HEK293 (cell line): ENCODE measurements at regions not wholly inside any gene's neighbourhood (a gene's known extent, or its start where the extent isn't known, plus 50 kb on each side); places are given as distances from the start of the nearest gene placed in this dataset.

Source experiments
- CTCF ChIA-PET: fragments of 350-600 bp; formaldehyde crosslinking; extraction: SDS; loops from one replicate; lab custom pipeline; 2021; ENCODE audit warnings: antibody characterized with exemption; lab: Yijun Ruan, JAX
- POLR2A ChIA-PET: fragments of 300-600 bp; formaldehyde crosslinking; extraction: SDS; loops from one replicate; lab custom pipeline; 2020; ENCODE audit warnings: antibody characterized with exemption, inconsistent platforms; lab: Yijun Ruan, JAX
- H3K27ac ChIP-seq: fragments of 200-500 bp; sonication (Bioruptor generic); 2 replicates; pipeline ENCODE4 v1.5.1; 2014; ENCODE audit warnings: low read depth, low read length, control low read depth, inconsistent platforms; ENCODE audit errors: extremely low read depth
- H3K36me3 ChIP-seq, 2 experiments: fragments of 200-500 bp in 1 of 2; sonication (Bioruptor generic) in 1 of 2; 1 replicate in 1 of 2; 2 replicates in 1 of 2; pipeline ENCODE4 v1.5.1; 2014 to 2017; ENCODE audit warnings: inconsistent platforms in 2 of 2, low read length in 2 of 2; ENCODE audit not compliant: control insufficient read depth in 2 of 2, insufficient read depth in 1 of 2
- H3K4me1 ChIP-seq: fragments of 200-500 bp; sonication (Bioruptor generic); 2 replicates; pipeline ENCODE4 v1.5.1; 2014; ENCODE audit warnings: mild to moderate bottlenecking, low read length, inconsistent platforms; ENCODE audit not compliant: control insufficient read depth, insufficient read depth
- H3K4me3 ChIP-seq: 2 replicates; pipeline ENCODE4 v1.5.1; 2011; ENCODE audit warnings: low read depth, mild to moderate bottlenecking, control low read depth, low read length, moderate library complexity
- H3K9me3 ChIP-seq: fragments of 200-500 bp; sonication (Bioruptor generic); 2 replicates; pipeline ENCODE4 v1.5.1; 2014; ENCODE audit warnings: low read depth, low read length, inconsistent platforms; ENCODE audit not compliant: control insufficient read depth, insufficient read depth
- HOXC10 ChIP-seq: sonication (generic); formaldehyde crosslinking; IDR thresholded peaks from 2 replicates; pipeline ENCODE4 v1.8.1; 2023; ENCODE audit warnings: mild to moderate bottlenecking, missing genetic modification reagents
- MYNN ChIP-seq: fragments of 450-650 bp; formaldehyde crosslinking; IDR thresholded peaks from 2 replicates; pipeline ENCODE4 v1.5.1; 2016; ENCODE audit warnings: missing biosample characterization, missing genetic modification characterization, borderline replicate concordance
- SP3 ChIP-seq: fragments of 450-650 bp; formaldehyde crosslinking; IDR thresholded peaks from 2 replicates; pipeline ENCODE4 v1.5.1; 2016; ENCODE audit warnings: missing biosample characterization, missing genetic modification characterization
- YY2 ChIP-seq: fragments of 450-650 bp; formaldehyde crosslinking; IDR thresholded peaks from 2 replicates; pipeline ENCODE4 v1.5.1; 2016; ENCODE audit warnings: missing biosample characterization, missing genetic modification characterization
- ZEB2 ChIP-seq: fragments of 450-650 bp; formaldehyde crosslinking; IDR thresholded peaks from 2 replicates; pipeline ENCODE4 v1.5.1; 2016; ENCODE audit warnings: missing biosample characterization, missing genetic modification characterization
- ZFP41 ChIP-seq: fragments of 450-650 bp; formaldehyde crosslinking; IDR thresholded peaks from 2 replicates; pipeline ENCODE4 v1.5.1; 2016; ENCODE audit warnings: missing biosample characterization, missing genetic modification characterization, borderline replicate concordance
- ZNF138 ChIP-seq: fragments of 450-650 bp; formaldehyde crosslinking; IDR thresholded peaks from 2 replicates; pipeline ENCODE4 v1.5.1; 2016; ENCODE audit warnings: missing biosample characterization, missing genetic modification characterization, borderline replicate concordance
- ZNF140 ChIP-seq: fragments of 450-650 bp; formaldehyde crosslinking; IDR thresholded peaks from 2 replicates; pipeline ENCODE4 v1.5.1; 2016; ENCODE audit warnings: missing biosample characterization, missing genetic modification characterization
- ZNF146 ChIP-seq: fragments of 450-650 bp; formaldehyde crosslinking; IDR thresholded peaks from 2 replicates; pipeline ENCODE4 v1.5.1; 2016; ENCODE audit warnings: missing biosample characterization, missing genetic modification characterization
- ZNF155 ChIP-seq: fragments of 450-650 bp; formaldehyde crosslinking; IDR thresholded peaks from 2 replicates; pipeline ENCODE4 v1.5.1; 2016; ENCODE audit warnings: missing biosample characterization, missing genetic modification characterization
- ZNF157 ChIP-seq: fragments of 450-650 bp; formaldehyde crosslinking; IDR thresholded peaks from 2 replicates; pipeline ENCODE4 v1.5.1; 2016; ENCODE audit warnings: missing biosample characterization, missing genetic modification characterization
- ZNF16 ChIP-seq: fragments of 450-650 bp; formaldehyde crosslinking; IDR thresholded peaks from 2 replicates; pipeline ENCODE4 v1.5.1; 2016; ENCODE audit warnings: low read depth, missing biosample characterization, missing genetic modification characterization
- ZNF184 ChIP-seq: fragments of 450-650 bp; IDR thresholded peaks from 2 replicates; pipeline ENCODE4 v1.5.1; 2018; ENCODE audit warnings: missing biosample characterization, mild to moderate bottlenecking, missing genetic modification characterization
- ZNF2 ChIP-seq: fragments of 450-650 bp; formaldehyde crosslinking; IDR thresholded peaks from 2 replicates; pipeline ENCODE4 v1.5.1; 2016; ENCODE audit warnings: missing biosample characterization, missing genetic modification characterization
- ZNF202 ChIP-seq: fragments of 450-650 bp; formaldehyde crosslinking; IDR thresholded peaks from 2 replicates; pipeline ENCODE4 v1.5.1; 2016; ENCODE audit warnings: missing biosample characterization, missing genetic modification characterization, borderline replicate concordance
- ZNF302 ChIP-seq: fragments of 450-650 bp; formaldehyde crosslinking; IDR thresholded peaks from 2 replicates; pipeline ENCODE4 v1.5.1; 2016; ENCODE audit warnings: missing biosample characterization, missing genetic modification characterization, low read depth
- ZNF473 ChIP-seq: fragments of 450-650 bp; formaldehyde crosslinking; IDR thresholded peaks from 2 replicates; pipeline ENCODE4 v1.5.1; 2017; ENCODE audit warnings: missing biosample characterization, missing genetic modification characterization
- ZNF510 ChIP-seq: fragments of 450-650 bp; formaldehyde crosslinking; IDR thresholded peaks from 2 replicates; pipeline ENCODE4 v1.5.1; 2018; ENCODE audit warnings: mild to moderate bottlenecking, missing genetic modification characterization, missing biosample characterization; ENCODE audit not compliant: insufficient replicate concordance
- ZNF530 ChIP-seq: fragments of 450-650 bp; formaldehyde crosslinking; IDR thresholded peaks from 2 replicates; pipeline ENCODE4 v1.5.1; 2016; ENCODE audit warnings: low read depth, missing biosample characterization, missing genetic modification characterization
- ZNF558 ChIP-seq: fragments of 450-650 bp; formaldehyde crosslinking; IDR thresholded peaks from 2 replicates; pipeline ENCODE4 v1.5.1; 2016; ENCODE audit warnings: missing biosample characterization, missing genetic modification characterization
- ZNF600 ChIP-seq: fragments of 450-650 bp; formaldehyde crosslinking; IDR thresholded peaks from 2 replicates; pipeline ENCODE4 v1.5.1; 2016; ENCODE audit warnings: missing biosample characterization, missing genetic modification characterization
- ZNF670 ChIP-seq: fragments of 450-650 bp; formaldehyde crosslinking; IDR thresholded peaks from 2 replicates; pipeline ENCODE4 v1.5.1; 2016; ENCODE audit warnings: missing biosample characterization, missing genetic modification characterization, low read depth
- ZSCAN16 ChIP-seq: fragments of 450-650 bp; formaldehyde crosslinking; IDR thresholded peaks from 2 replicates; pipeline ENCODE4 v1.5.1; 2016; ENCODE audit warnings: missing biosample characterization, missing genetic modification characterization
- TF ChIP-seq, protein P1 (sequence below): fragments of 450-650 bp; formaldehyde crosslinking; IDR thresholded peaks from 2 replicates; pipeline ENCODE4 v1.5.1; 2016; ENCODE audit warnings: missing biosample characterization, missing genetic modification characterization
- TF ChIP-seq, protein P2 (sequence below): fragments of 450-650 bp; formaldehyde crosslinking; IDR thresholded peaks from 2 replicates; pipeline ENCODE4 v1.5.1; 2016; ENCODE audit warnings: missing biosample characterization, missing genetic modification characterization
- TF ChIP-seq, protein P3 (sequence below): fragments of 450-650 bp; formaldehyde crosslinking; IDR thresholded peaks from 2 replicates; pipeline ENCODE4 v1.5.1; 2017; ENCODE audit warnings: missing biosample characterization, missing genetic modification characterization
- TF ChIP-seq, protein P4 (sequence below): fragments of 450-650 bp; formaldehyde crosslinking; IDR thresholded peaks from 2 replicates; pipeline ENCODE4 v1.5.1; 2016; ENCODE audit warnings: missing biosample characterization, missing genetic modification characterization, borderline replicate concordance
- TF ChIP-seq, protein P5 (sequence below): fragments of 450-650 bp; IDR thresholded peaks from 2 replicates; pipeline ENCODE4 v1.5.1; 2018; ENCODE audit warnings: missing biosample characterization, mild to moderate bottlenecking, missing genetic modification characterization

DNA sequence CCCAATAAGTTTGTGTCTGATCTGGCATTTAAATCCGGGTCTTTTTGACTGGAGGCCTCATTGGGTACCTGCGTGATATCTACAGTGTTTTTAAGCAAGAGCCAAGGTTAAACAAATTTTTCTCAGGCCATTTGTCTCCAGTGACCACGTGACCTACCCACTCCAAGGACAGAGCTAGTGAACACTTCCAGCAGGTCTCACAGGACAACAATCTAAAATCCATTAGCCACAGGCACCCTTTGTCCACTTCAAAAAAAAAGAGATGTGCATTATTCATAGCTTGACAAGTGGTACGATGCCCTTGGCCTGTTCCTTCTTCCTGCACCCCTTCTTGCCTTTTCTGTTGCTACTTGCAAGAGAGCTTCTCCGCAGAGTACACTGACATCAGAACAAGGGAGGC lies 109.6 kb upstream of the GSC start:
- Histone ChIP-seq H3K4me3 (no peak overlapping the region), H3K4me1 (no peaks in the 10 kb centered on the region), H3K36me3 (no peaks in the 10 kb centered on the region), H3K27ac (no peak overlapping the region), H3K9me3 (no peaks in the 10 kb centered on the region)
- ChIA-PET CTCF (interaction anchor here (0.6 kb wide), 1 partner anchor 901 kb away, joined by 3 read pairs; no protein-coding TSS in a partner anchor), POLR2A (no interaction called here)
- TF ChIP-seq, protein P1, sequence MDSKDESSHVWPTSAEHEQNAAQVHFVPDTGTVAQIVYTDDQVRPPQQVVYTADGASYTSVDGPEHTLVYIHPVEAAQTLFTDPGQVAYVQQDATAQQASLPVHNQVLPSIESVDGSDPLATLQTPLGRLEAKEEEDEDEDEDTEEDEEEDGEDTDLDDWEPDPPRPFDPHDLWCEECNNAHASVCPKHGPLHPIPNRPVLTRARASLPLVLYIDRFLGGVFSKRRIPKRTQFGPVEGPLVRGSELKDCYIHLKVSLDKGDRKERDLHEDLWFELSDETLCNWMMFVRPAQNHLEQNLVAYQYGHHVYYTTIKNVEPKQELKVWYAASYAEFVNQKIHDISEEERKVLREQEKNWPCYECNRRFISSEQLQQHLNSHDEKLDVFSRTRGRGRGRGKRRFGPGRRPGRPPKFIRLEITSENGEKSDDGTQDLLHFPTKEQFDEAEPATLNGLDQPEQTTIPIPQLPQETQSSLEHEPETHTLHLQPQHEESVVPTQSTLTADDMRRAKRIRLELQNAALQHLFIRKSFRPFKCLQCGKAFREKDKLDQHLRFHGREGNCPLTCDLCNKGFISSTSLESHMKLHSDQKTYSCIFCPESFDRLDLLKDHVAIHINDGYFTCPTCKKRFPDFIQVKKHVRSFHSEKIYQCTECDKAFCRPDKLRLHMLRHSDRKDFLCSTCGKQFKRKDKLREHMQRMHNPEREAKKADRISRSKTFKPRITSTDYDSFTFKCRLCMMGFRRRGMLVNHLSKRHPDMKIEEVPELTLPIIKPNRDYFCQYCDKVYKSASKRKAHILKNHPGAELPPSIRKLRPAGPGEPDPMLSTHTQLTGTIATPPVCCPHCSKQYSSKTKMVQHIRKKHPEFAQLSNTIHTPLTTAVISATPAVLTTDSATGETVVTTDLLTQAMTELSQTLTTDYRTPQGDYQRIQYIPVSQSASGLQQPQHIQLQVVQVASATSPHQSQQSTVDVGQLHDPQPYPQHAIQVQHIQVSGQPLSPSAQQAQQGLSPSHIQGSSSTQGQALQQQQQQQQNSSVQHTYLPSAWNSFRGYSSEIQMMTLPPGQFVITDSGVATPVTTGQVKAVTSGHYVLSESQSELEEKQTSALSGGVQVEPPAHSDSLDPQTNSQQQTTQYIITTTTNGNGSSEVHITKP (tag by site-specific recombination), result no peak
- TF ChIP-seq, protein P2, sequence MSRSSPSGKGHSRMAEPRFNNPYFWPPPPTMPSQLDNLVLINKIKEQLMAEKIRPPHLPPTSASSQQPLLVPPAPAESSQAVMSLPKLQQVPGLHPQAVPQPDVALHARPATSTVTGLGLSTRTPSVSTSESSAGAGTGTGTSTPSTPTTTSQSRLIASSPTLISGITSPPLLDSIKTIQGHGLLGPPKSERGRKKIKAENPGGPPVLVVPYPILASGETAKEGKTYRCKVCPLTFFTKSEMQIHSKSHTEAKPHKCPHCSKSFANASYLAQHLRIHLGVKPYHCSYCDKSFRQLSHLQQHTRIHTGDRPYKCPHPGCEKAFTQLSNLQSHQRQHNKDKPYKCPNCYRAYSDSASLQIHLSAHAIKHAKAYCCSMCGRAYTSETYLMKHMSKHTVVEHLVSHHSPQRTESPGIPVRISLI (tag by site-specific recombination), result no peak
- TF ChIP-seq ZNF138 (tag by site-specific recombination) (no peak), ZNF155 (tag by site-specific recombination) (no peak), ZNF202 (tag by site-specific recombination) (no peak), ZNF670 (tag by site-specific recombination) (no peak), ZNF302 (no peak), ZNF146 (tag by site-specific recombination) (no peak), ZNF530 (no peak), ZNF600 (tag by site-specific recombination) (no peak), ZNF157 (tag by site-specific recombination) (no peak), ZNF2 (tag by site-specific recombination) (no peak), ZSCAN16 (tag by site-specific recombination) (no peak), ZEB2 (tag by site-specific recombination) (no peak), MYNN (no peak), ZFP41 (tag by site-specific recombination) (no peak)
- TF ChIP-seq, protein P3, sequence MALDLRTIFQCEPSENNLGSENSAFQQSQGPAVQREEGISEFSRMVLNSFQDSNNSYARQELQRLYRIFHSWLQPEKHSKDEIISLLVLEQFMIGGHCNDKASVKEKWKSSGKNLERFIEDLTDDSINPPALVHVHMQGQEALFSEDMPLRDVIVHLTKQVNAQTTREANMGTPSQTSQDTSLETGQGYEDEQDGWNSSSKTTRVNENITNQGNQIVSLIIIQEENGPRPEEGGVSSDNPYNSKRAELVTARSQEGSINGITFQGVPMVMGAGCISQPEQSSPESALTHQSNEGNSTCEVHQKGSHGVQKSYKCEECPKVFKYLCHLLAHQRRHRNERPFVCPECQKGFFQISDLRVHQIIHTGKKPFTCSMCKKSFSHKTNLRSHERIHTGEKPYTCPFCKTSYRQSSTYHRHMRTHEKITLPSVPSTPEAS, result no peak

DNA sequence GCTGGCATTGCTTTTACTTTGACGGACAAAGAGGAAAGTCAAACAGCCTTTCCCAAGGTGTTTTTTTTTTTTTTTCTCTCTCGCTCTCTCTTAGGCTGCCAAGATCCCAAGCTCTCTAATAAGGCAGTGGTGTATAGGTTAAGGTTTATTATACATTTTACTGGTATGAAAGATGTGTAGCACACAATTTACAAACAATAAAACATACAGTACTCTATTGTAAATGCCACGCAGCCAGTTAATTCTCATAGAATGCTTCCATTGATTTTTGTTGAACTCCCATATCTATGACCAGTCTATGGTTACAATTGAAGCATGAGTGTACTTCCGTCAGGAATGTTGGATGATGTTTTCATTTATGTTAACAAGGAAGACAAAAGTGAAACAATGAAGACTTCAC lies 106.4 kb upstream of the GSC start:
- no peaks in the 10 kb centered on the region for H3K4me1 ChIP-seq
- no peak overlapping the region for H3K4me3 ChIP-seq
- no peak overlapping the region for H3K27ac ChIP-seq
- ChIA-PET CTCF (no interaction called here), POLR2A (no interaction called here)
- no peaks in the 10 kb centered on the region for H3K36me3 ChIP-seq
- H3K9me3 ChIP-seq, result no peaks in the 10 kb centered on the region
- TF ChIP-seq ZNF510 (tag by site-specific recombination) (no peak), HOXC10 (CRISPR knock-in tag) (no peak), ZNF558 (tag by site-specific recombination) (no peak), YY2 (tag by site-specific recombination) (no peak), ZNF473 (tag by site-specific recombination) (no peak), ZNF16 (tag by site-specific recombination) (no peak), SP3 (tag by site-specific recombination) (no peak), ZNF140 (tag by site-specific recombination) (no peak), ZNF184 (tag by site-specific recombination) (no peak)
- TF ChIP-seq, protein P4, sequence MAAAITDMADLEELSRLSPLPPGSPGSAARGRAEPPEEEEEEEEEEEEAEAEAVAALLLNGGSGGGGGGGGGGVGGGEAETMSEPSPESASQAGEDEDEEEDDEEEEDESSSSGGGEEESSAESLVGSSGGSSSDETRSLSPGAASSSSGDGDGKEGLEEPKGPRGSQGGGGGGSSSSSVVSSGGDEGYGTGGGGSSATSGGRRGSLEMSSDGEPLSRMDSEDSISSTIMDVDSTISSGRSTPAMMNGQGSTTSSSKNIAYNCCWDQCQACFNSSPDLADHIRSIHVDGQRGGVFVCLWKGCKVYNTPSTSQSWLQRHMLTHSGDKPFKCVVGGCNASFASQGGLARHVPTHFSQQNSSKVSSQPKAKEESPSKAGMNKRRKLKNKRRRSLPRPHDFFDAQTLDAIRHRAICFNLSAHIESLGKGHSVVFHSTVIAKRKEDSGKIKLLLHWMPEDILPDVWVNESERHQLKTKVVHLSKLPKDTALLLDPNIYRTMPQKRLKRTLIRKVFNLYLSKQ (tag by site-specific recombination), result no peak
- TF ChIP-seq, protein P5, sequence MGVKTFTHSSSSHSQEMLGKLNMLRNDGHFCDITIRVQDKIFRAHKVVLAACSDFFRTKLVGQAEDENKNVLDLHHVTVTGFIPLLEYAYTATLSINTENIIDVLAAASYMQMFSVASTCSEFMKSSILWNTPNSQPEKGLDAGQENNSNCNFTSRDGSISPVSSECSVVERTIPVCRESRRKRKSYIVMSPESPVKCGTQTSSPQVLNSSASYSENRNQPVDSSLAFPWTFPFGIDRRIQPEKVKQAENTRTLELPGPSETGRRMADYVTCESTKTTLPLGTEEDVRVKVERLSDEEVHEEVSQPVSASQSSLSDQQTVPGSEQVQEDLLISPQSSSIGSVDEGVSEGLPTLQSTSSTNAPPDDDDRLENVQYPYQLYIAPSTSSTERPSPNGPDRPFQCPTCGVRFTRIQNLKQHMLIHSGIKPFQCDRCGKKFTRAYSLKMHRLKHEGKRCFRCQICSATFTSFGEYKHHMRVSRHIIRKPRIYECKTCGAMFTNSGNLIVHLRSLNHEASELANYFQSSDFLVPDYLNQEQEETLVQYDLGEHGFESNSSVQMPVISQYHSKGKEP, result no peak
